Fibroblast of upper back skin (primary cell): ENCODE measurements at regions not wholly inside any gene's neighbourhood (a gene's known extent, or its start where the extent isn't known, plus 50 kb on each side); places are given as distances from the start of the nearest gene placed in this dataset.
"Not testable (repeated sequence)": the region's sequence is repeated elsewhere in the genome, so short reads cannot be mapped to it uniquely, and the experiment has no call there.

ENCODE experiments used
- DNase-seq: peaks from one replicate; pipeline ENCODE4 v3.0.0-alpha.2; 2013

DNA sequence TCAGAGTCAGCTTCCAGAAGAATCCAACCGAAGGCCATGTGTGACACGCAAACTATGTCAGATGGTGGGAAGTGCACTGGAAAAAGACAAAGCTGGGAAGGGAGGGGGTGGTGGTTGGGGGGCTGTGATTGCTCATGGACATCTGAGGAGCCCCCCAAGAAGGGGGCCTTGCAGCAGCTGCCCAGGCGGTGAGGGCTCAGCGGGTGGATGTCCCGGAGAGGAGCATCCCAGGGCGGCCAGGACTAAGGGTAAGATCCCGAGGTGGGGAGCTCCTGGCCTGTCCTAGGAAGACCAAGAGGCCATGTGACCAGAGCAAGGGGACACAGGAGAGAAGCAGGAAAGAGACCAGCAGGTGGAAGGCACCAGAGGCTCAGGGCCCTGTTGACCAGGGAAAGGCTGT, 299.5 kb downstream of the PREX1 start:
- no peak for DNase-seq

DNA sequence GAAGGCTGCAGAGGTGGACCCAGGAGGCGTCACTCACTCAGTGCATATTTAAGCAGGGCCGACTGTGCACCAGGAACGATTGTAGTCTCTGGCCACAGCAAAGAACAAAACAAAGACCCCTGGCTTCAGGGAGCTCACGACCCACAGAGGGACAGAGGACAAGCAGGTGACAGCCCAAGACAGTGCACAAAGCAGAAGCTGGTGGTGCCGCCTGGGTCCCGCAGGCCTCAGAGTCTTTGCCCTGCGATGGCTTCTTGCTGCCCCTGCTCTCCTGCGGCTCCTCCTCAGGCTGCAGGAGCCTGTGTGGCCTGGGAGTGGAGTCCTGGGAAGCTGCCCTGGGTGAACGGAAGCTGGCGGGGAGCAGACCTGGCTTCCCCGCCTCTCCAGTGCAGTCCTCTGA, 300.0 kb downstream of the PREX1 start:
- DNase-seq = no peak

DNA sequence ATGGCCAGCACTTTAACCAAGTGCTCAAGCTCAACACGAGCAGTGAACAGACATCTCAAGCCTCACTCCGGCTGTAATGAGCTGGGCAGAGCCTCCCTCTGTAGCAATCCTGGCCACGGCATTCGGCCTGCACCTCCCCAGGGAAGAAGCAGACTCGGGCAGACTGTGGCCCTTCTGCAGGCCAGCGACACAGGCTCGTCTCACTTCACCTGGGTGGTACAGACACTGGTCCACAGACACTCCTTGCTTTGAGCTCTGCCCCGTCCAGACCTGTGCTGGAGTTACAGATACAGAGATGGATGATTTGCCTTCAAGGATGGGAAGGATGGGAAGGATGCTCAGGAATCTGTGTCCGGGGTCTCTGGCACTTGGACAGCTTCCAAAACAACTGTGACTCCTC, 300.9 kb downstream of the PREX1 start:
- DNase-seq = no peak

DNA sequence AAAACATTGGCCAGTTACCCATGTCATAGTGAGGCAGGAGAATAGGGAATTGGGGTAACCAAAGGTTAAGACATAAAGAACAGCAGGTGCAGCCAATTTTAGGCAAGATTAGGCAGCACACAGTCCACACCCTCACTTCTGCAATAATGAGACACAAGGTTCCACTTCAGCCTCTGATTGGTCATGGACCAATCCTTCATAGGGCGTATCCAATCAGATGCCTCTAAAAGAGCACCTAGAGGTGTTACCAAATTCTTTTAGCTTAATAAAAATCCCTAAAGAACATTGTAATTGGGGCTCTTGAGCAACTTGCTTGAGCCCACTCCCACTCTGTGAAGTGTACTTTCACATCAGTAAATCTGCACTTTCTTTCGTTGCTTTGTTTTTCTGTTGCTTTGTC, 302.4 kb downstream of the PREX1 start:
- no peak for DNase-seq

DNA sequence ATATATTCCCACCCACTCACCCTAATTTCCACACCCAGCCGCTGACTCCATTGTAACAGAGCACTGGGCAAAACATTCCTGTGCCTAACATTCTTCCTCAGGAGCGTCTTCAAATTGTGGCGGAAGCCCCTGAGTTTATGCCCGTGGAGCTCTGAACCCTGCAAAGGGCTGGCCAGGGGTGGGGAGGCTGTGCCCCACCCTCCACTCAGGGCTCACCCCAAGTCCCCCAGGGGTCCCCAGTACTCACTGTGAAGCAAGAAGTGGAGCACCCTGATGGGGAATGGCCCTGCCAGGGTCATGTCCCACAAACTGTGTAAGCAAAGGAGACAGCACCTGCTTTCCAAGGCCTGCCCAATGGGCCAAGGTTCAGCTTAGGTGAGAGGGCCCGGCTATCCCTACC, 303.2 kb downstream of the PREX1 start:
- DNase-seq = no peak

DNA sequence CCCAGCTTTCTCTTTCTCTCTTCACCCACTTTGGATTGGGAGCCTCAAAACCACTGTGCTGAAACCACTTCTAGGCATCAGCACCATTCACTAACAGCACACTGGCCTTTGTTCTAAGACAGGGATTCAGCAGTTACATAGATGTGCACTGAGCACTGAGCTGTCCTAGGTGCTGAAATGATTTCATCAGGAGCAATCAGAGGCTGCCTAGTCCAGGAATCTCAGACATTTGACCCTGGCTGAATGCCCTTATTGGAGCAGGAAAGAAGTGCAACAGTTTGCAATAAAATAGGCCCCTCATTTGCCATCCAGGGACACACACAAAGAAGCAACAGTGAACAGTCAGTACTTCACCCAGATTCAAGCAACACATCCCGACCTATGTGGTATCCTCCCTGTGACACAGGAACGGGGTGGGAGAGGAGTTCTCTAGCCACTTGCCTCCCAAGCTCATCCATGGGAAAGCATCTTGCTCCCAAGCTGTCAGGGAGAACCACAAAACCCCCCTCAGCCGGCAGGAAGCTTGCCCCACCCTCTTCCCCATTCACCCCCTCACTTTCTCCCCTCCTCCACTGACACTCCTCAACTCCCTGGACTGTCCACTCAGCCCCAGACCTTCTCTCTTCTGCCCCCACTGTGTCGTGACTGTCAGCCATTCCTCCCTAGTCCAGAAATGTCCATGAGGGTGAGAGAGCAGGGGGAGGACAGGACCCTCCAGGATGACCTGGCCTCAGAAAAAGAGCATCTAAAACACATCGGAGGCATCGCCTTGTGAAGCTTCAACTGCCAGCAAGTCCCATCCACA, 304.4 kb downstream of the PREX1 start:
- peak; percentile 80 for DNase-seq

DNA sequence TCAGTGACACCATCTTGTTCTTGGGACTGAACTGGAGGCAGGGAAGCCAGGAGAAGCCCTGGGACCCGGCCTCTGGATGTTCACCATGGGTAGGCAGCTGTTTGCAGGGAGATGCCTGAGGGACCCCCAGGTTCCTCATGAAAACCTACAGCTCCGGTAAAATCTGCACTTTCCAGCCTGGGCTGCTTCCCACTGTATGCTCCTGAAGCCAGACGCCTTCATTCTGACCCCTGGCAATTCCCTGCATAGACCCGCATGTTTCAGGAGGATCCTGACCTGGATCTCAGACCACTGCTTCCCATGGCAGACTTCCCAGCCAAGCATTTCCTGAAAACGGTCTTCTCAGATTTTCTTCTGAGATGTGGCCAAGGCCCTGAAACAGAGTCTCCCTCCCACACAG, 306.7 kb downstream of the PREX1 start:
- no peak for DNase-seq

DNA sequence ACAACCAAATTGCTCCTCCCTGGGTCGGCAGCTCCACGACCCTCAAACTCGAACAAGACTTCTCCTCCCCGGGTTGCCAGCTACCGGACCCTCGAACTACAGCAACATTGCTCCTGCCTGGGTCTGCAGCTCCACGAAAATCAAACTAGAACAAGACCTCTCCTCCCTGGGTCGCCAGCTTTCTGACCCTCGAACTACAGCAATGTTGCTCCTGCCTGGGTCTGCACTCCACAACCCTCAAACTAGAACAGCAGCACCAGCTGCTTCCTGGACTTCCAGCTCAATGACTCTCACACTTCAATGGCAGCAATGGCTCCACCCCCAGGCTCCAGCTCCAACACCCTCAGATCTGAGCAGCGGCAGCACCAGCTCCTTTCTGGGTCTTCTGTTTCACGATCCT, 311.6 kb downstream of the PREX1 start:
- not testable (repeated sequence) for DNase-seq

DNA sequence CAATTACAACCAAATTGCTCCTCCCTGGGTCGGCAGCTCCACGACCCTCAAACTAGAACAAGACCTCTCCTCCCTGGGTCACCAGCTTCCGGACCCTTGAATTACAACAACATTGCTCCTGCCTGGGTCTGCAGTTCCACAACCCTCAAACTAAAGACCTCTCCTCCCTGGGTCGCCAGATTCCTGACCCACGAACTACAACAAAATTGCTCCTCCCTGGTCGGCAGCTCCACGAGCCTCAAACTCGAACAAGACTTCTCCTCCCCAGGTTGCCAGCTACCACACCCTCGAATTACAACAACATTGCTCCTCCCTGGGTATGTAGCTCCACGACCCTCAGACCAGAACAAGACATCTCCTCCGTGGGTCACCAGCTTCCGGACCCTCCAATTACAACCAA, 313.2 kb downstream of the PREX1 start:
- DNase-seq = not testable (repeated sequence)

DNA sequence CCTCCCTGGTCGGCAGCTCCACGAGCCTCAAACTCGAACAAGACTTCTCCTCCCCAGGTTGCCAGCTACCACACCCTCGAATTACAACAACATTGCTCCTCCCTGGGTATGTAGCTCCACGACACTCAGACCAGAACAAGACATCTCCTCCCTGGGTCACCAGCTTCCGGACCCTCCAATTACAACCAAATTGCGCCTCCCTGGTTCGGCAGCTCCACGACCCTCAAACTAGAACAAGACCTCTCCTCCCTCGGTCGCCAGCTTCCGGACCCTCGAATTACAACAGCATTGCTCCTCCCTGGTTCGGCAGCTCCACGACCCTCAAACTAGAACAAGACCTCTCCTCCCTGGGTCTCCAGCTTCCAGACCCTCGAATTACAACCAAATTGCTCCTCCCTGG, 315.3 kb downstream of the PREX1 start:
- not testable (repeated sequence) for DNase-seq

DNA sequence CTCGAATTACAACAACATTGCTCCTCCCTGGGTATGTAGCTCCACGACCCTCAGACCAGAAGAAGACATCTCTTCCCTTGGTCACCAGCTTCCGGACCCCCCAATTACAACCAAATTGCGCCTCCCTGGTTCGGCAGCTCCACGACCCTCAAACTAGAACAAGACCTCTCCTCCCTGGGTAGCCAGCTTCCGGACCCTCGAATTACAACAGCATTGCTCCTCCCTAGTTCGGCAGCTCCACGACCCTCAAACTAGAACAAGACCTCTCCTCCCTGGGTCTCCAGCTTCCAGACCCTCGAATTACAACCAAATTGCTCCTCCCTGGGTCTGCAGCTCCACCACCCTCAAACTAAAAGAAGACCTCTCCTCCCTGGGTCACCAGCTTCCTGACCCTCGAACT, 322.7 kb downstream of the PREX1 start:
- not testable (repeated sequence) for DNase-seq

DNA sequence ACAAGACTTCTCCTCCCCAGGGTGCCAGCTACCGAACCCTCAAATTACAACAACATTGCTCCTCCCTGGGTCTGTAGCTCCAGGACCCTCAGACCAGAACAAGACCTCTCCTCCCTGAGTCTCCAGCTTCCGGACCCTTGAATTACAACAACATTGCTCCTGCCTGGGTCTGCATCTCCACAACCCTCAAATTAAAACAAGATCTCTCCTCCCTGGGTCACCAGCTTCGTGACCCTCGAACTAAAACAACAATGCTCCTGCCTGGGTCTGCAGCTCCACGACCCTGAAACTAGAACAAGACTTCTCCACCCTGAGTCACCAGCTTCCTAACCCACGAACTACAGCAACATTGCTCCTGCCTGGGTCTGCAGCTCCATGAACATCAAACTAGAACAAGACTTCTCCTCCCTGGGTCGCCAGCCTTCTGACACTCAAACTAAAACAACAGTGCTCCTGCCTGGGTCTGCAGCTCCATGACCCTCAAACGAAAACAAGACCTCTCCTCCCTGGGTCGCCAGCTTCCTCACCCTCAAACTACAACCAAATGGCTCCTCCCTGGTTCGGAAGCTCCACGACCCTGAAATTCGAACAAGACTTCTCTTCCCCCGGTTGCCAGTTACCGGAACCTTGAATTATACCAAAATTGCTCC, 324.5 kb downstream of the PREX1 start:
- no peak for DNase-seq

DNA sequence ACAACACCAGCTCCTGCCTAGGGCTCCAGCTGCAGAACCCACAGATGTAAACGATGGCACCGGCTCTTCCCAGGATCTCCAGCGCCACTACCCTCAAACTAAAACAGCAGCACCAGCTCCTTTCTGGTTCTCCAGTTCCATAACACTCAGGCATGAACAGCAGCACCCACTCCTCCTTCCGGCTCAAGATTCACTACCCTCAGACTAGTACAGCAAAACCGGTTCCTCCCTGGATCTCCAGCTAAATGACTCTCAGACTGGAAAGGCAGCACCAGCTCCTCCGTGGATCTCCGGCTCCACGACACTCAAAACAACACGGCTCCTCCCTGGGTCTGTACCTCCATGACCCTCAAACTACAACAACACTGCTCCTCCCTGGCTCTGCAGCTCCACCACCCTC, 325.0 kb downstream of the PREX1 start:
- no peak for DNase-seq

DNA sequence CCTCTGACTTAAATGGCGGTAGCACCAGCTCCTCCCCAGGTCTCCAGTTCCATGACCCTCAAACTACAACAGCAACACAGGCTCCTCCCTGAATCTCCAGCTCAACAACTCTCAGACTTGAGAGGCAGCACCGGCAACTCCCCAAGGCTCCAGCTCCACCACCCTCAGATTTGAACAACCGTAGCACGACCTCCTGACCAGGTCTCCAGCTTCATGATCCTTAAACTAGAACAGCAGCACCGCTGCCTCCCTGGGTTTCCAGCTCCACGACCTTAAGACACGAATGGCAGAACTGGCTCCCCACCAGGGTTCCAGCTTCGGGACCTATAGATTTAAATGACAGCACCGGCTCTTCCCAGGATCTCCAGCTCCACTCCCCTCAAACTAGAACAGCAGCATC, 325.8 kb downstream of the PREX1 start:
- DNase-seq = no peak

DNA sequence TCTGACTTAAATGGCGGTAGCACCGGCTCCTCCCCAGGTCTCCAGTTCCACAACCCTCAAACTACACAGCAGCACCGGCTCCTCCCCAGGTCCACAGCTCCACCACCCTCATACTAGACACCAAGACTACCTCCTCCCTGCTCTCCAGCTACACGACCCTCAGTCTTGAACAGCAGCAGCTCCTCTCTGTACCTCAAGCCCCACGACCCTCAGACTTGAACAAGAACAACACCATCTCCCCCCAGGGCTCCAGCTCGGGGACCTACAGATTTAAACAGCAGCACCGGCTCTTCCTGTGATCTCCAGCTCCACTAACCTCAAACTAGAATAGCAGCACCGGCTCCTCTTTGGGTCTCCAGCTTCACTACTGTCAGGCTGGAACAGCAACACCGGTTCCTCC, 326.9 kb downstream of the PREX1 start:
- not testable (repeated sequence) for DNase-seq

DNA sequence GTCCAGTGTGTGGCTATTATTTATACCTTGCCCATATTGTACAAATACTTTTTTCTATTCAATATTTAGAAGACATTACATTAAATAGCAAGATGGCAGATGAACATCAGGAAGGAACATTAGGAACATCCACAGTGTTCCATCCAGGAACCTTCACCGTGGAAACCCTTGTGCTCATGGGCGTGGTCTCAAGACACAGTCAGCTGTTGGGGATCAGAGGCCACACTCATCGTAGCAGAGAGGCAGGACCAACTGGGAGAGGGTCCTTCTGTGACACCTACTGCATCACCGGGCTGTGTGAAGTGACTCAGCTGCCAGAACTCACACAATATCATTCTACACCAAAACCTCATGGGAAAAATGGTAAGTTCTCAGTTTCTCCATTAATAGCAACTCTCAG, 328.9 kb downstream of the PREX1 start:
- not testable (repeated sequence) for DNase-seq

DNA sequence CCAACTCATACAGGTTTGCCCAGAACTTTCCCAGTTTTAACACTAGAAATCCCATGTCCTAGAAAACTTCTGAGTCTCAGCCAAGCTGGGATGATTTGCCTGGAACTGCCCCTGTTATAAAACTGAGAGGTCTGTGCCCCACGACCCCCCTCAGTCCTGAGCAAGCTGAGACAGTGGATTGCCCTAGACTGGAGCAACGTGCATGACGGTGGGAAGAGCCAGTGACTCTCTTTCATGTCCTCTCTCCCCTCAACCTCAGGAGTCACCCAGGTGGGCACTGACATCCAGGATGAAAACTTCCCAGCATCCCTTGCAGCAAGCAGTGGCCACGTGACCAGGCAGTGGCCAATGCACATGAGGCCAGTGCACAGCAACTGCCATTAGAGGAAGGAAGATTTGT, 329.7 kb downstream of the PREX1 start:
- not testable (repeated sequence) for DNase-seq

DNA sequence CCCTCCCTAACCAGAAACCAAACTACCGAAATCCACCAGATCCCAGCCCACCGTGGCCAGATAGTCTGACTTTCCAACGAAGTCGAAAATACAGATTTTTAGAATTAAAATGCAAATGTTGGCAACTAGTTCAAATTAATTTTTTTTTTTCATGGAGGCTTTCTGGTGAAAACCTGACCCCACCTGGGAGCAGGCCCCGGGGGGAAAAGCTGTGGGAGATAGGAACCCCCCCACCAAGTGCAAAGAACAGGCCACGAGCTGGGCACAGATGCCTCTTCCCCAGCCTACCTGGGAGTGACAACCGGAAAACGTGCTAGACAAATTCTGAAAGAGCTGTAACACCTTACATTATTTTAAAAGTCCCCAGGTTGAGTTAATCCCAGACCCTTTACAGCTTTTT, 333.8 kb downstream of the PREX1 start:
- DNase-seq = no peak

DNA sequence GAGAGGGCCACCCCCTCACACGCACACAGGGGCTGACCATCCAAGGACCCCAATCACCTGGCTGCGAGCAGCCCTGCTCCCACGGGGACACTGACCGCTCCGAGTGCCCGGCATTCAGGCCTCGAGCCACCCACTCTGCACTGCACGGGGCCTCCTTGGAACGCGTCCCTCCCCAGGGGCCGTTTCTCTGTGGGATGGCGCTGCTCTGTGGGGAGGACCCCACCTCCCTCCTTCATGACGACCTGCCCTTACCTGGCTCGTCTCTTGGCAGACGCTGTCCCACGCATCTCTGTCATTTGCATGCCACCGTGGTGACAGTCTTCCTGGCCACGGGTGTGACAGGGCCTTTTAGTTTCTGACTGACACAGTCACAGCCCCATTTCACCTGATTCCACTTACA, 334.5 kb downstream of the PREX1 start:
- not testable (repeated sequence) for DNase-seq

DNA sequence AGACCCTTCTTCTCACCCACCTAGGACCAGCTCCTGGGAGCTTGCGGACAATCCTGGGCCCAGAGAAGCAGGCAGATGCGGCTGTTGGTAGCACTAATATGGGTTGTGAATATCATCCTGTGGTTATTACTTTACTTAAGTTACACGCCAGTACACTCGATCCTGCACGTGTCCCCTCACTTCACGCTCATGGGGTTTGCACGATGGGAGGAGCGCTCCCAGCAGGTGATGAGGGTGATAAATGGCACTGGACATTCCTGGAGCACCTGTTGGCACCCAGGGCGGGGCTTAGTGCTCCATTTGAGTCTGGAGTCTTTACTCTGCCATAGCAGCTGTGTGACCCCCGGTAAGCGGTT, 335.1 kb downstream of the PREX1 start:
- DNase-seq = no peak

DNA sequence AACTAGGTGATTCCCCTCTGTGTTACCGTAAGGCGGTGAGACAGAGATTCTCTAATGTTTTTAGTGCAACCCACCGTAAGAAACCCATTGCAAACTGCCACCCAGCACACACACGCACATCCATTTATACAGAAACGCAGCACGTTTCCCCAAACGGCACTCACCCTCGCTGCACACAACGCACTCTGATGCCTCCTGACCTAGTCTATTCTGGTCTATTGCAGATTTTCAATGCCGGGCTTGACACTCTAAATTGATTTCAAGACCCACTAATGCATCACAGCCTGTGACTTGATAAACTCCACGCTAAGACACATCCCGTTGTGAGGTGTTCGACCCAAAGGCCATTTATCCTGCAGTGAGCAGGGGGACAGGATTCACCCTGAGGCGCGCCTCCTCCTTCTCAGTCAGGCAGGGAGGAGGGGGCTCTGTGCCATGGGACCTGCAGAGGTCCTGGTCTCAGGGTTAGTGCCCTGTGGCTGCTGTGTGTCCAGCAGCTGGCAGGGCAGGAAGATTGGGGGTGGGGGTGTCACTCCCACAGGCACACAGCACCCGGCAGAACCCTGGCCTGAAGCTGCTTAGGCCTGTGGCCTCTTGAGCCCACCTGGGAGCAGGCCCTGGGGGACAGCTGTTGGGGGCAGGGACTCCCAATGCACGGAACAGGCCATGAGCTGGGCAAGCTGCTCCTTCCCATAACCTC, 335.6 kb downstream of the PREX1 start:
- DNase-seq = no peak

DNA sequence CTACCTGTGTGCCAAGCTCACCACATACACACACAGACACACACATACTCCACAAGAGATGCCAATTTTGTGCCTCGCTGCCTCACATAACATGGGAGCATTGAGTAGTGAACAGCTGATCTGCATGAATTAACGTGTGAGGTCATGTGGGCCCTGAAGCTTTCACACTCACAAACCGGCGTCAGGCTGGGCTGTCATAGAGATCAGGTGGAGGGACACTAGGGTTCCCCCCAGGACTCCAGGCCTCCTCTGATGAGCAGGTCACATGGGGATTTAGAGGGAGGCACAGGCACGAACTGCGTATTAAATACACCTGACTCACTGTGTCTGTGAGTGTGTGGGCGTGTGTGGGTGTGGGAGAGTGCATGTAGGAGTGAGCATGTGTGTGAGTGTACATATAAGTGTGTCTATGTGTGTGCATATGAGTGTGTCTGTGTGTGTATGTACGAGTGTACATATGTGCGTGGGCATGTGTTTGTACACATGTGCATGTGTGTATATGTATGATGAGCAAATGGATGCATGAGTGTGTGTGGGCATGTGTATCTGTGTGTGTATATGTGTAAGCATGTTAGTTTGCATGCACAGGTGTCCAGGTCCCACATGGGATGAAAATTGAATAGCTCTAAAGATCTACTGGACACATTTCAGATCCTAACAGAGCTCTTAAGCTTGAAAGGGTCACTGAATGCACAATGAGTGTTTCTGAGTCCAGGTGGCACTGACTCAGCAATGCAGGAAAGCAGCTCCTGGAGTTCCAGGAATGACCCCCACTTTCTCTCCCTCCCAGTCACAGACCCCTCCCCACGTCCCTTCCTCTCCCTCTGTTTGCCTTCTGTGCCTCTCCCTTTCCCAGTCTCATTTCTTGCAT, 336.6 kb downstream of the PREX1 start:
- no peak for DNase-seq

DNA sequence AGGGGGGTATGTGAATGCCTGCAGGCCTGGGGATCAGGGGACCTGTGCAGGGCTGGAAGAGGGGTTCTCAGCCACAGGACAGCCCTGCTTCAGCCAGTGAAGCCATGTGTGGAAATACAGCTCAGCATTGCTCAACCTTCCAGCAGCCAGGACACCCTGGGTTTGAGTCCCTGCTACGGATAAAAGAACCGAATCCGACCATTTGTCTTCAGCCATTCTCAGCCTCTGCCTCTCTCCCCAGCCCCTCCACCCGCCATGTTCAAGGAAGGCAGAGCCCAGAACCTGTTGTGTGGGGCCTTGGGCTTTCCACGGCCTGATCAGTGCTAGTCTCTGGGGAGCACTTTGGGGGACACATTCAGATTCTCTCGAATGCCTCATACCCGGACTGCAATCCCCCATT, 337.5 kb downstream of the PREX1 start:
- not testable (repeated sequence) for DNase-seq
